A673 (cell line): ENCODE measurements at regions not wholly inside any gene's neighbourhood (a gene's known extent, or its start where the extent isn't known, plus 50 kb on each side); places are given as distances from the start of the nearest gene placed in this dataset.

Experiments used
- CTCF ChIP-seq: fragments of 300-800, 200-600 bp; sonication (generic); conservative IDR thresholded peaks from 2 replicates; pipeline ENCODE4 v1.5.1; 2017; ENCODE audit warnings: low read depth, mild to moderate bottlenecking, antibody characterized with exemption, low read length, moderate library complexity, mixed read lengths
- EZH2 ChIP-seq: fragments of 200-600 bp; sonication (generic); IDR thresholded peaks from 2 replicates; pipeline ENCODE4 v1.6.1; 2017; ENCODE audit warnings: borderline replicate concordance, low read depth, mild to moderate bottlenecking, mixed read lengths, antibody characterized with exemption, low read length; ENCODE audit not compliant: poor library complexity, severe bottlenecking

DNA sequence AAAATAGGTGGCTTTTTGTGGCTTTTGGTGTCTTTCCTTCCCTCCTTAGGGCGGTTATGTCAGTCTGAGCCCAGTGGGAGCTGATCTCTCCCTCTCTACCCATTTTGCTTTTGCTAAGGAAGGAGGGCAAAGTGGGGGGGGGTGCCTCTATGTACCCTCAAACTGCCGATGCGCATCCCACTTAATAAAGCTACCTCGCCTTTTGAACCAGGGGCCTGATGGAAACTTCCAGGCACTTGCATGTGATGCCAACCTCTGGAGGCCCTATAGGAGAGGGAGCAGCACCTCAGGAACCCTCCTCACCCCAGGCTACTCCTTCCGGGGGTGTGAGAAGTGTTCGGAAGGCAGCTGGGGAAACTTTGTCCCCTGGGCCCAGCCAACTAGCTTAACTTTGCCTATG lies 97.0 kb upstream of the HSD17B12 start:
- TF ChIP-seq CTCF (no peak), EZH2 (no peak)
